Umbilical cord (tissue), 1 donor: ENCODE measurements at regions not wholly inside any gene's neighbourhood (a gene's known extent, or its start where the extent isn't known, plus 50 kb on each side); places are given as distances from the start of the nearest gene placed in this dataset.
"Not testable (repeated sequence)": the region's sequence is repeated elsewhere in the genome, so short reads cannot be mapped to it uniquely, and the experiment has no call there.

ENCODE experiments used
- DNase-seq: peaks from one replicate; pipeline ENCODE4 v3.0.0-alpha.2; 2015; ENCODE audit warnings: low spot score

DNA sequence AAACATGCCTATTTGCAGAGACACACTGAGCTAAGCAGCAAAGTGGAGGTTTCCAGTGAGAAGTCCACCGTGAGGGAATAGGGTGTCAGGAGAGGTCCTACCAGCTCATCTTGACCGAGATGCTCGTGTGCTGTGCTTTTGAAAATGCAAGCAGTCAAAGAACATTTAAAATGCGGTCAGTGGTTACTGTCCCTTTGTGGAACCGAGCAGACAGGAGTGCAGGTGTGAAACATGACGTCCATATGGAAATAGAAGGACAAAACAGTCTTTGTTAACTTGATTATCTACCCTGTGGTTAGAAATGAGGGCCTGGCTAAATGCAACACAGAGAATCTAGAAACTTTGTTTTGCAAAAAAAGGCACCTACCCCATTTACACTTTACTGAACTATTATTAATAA lies 473.3 kb downstream of the SPATA31A6 start:
- not testable (repeated sequence) for DNase-seq

DNA sequence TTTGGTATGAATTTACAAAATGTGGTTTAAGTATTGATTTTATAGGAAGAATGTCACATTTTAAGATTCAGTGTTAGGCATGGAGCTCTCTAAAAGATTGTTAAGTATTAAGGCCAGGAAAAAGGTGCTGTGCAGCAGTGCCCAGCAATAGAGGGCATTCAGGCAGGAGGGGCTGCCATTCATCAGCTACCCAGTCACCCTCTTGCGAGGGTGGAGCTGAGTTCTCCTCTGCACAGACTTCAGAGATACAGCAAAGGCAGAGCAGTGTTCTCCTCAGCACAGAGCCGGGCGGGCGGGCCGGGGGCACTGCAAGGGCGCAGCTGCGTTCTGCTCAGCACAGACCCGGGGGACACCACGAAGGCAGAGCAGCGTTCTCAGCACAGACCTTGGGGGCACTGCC lies 474.0 kb downstream of the SPATA31A6 start:
- DNase-seq, result not testable (repeated sequence)

DNA sequence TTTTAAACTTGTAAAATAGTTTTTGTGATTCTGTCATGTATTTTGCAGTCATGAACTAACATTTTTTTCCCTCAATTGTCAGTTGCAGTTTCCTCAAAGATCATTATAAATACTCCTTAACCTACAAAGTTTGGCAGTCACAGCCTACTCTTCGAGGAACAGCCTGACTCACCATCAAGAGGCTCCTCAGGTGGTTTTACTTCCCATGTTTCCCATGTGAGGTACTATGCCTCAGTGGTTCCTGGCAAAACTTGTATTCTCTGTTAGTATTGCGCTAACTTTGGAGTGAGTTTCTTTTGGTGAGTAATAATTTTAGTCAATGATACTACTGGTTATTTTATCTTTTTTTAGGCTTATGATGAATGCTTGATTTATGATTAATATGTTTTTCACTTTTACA lies 513.7 kb downstream of the SPATA31A6 start:
- DNase-seq, result not testable (repeated sequence)

- DNase-seq, result not testable (repeated sequence)
Measured at GRCh38 chr9:42702890-42703289, 519.4 kb downstream of the SPATA31A6 start.

- not testable (repeated sequence) for DNase-seq
Measured at GRCh38 chr9:42724841-42725835, 541.7 kb downstream of the SPATA31A6 start.

DNA sequence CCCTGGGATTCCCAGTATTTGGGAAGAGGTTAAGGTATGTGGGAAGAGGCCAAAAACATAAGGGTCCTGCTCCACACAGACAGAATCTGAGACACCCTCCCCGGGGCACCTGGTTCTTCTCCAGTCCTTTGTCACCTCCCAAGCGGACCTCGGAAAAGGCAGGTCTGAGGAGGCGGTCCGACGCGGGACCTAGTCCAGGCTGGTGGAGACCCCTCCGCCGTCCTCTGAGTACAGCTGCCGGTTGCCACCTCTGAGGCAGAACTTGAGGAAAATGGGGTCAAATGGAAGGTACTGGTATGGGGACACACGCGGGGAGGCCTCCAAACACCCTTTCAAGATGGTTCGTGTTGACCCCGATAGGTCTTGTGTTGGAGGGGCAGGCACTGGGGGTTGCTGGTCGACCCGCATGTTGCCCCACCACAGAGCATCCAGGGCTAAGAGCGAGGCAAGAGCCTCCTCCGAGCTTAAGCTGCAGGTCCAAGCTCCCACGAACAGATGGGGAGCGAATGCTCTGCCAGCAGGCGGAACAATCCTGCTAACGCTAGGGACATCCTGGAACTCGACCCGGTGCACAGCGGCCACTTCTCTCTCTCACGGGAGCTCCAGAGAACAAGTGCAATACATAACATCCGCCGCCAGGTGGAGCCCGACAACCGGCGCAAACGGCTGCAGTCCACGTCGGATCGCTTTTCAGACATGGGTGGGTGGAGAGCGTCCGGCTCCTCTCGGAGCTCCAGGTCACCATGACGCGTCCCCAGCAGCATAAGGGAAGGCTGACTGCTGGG lies 559.8 kb downstream of the SPATA31A6 start:
- peak; percentile 70 for DNase-seq

- DNase-seq, result not testable (repeated sequence)
Measured at GRCh38 chr9:42757251-42757650, 573.8 kb downstream of the SPATA31A6 start.

GRCh38 chr9:42759320-42759719 lies 575.9 kb downstream of the SPATA31A6 start:
- DNase-seq, result not testable (repeated sequence)

- DNase-seq, result not testable (repeated sequence)
Measured at GRCh38 chr9:42782201-42782600, 598.7 kb downstream of the SPATA31A6 start.

GRCh38 chr9:42792725-42793124 lies 609.3 kb downstream of the SPATA31A6 start:
- DNase-seq, result not testable (repeated sequence)

- not testable (repeated sequence) for DNase-seq
Measured at GRCh38 chr9:42798571-42798970, 615.1 kb downstream of the SPATA31A6 start.

- not testable (repeated sequence) for DNase-seq
Measured at GRCh38 chr9:42802716-42803115, 619.3 kb downstream of the SPATA31A6 start.

DNA sequence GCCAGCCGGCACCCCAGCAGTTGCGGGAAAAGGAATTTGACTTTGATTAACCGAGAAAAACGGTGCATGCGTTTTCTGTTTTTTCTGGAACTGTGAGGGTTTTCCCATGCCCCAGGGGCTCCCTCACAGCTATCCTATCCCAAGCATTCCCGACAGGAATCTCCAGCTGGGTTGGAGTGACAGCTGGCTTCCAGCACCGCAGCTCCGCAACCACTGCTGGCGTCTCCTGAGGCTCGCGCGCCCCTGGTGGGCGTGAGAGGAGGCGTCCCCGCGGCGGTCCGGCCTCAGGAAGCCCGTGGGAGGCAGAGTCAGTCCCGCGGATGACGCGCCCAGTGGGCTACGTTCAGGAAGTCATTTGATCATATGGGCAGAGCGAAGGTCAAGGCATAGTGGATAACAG lies 623.2 kb downstream of the SPATA31A6 start:
- not testable (repeated sequence) for DNase-seq

DNA sequence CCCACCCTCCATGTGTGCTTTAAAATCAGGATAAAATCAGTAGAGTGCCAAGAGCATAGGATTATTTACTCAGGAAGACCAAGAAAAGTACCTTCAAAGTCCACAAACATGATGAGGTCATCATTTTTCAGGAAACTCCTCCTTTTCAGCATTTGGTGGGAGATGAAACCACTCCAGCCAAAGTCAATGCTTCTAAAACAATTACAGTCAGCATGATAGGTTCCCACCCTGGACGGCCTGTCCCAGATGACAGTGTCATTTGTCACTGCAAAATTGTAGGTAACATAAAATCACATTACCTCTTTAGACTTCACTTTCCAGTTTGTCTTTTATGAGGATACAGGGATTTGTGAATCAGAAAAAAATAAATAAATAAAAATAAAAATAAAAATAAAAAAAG lies 638.0 kb downstream of the SPATA31A6 start:
- not testable (repeated sequence) for DNase-seq

- not testable (repeated sequence) for DNase-seq
Measured at GRCh38 chr9:42848156-42848555, 664.7 kb downstream of the SPATA31A6 start.

- DNase-seq, result not testable (repeated sequence)
Measured at GRCh38 chr9:42850896-42851693, 667.6 kb downstream of the SPATA31A6 start.

DNA sequence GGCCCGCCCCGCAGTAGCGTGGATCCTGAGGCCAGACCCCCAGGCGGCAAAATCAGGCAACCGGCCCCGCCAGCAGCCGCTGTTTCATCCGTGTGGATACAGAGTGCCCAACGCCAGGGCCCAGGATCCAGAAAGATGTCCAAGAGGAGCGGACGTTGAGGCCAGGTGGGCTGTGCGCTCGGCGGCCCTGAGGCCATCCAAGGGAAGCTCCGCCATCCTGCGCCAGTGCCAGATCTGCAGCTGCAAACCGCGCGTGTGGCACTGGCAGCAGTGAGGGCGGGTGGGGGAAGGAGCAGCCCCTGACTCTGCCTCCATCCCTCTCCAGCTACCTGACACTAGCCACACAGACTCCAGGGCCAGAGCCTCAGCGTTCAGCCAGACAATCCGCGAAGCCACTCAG lies 668.2 kb downstream of the SPATA31A6 start:
- not testable (repeated sequence) for DNase-seq

GRCh38 chr9:42852133-42852930 lies 668.9 kb downstream of the SPATA31A6 start:
- peak; percentile 17 for DNase-seq

- not testable (repeated sequence) for DNase-seq
Measured at GRCh38 chr9:42860133-42860532, 676.7 kb downstream of the SPATA31A6 start.

GRCh38 chr9:42862465-42862864 lies 679.0 kb downstream of the SPATA31A6 start:
- not testable (repeated sequence) for DNase-seq
